Ovary (tissue), 7 donors: ENCODE measurements at regions not wholly inside any gene's neighbourhood (a gene's known extent, or its start where the extent isn't known, plus 50 kb on each side); places are given as distances from the start of the nearest gene placed in this dataset.

Source experiments
- DNase-seq, 5 donors: peaks; one replicate each; pipeline ENCODE4 v3.0.0-alpha.2; 2019 to 2020
- H3K27ac ChIP-seq, 2 donors: fragments of 200-600 bp; one replicate each; pipeline versions ENCODE4 v1.5.1 to v1.8.0; 2019 to 2022
- H3K27me3 ChIP-seq: fragments of 200-600 bp; one replicate; pipeline ENCODE4 v1.8.0; 2022
- H3K36me3 ChIP-seq: fragments of 200-600 bp; sonication (generic); one replicate; pipeline ENCODE4 v1.5.1; 2019
- H3K4me1 ChIP-seq: one replicate; pipeline ENCODE4 v1.8.1; 2013; ENCODE audit warnings: mild to moderate bottlenecking, moderate library complexity; ENCODE audit not compliant: insufficient read depth
- H3K4me3 ChIP-seq: fragments of 200-600 bp; sonication (generic); one replicate; pipeline ENCODE4 v1.5.1; 2017
- H3K9me3 ChIP-seq, 2 donors: fragments of 200-600 bp in 1 of 2; sonication (generic) in 1 of 2; one replicate each; pipeline versions ENCODE4 v1.5.1 to v1.8.1; 2013 to 2019; ENCODE audit warnings: mild to moderate bottlenecking in 1 of 2, moderate library complexity in 1 of 2
- CTCF ChIP-seq, 3 donors: fragments of 450-650 bp in 2 of 3; fragments of 200-600 bp in 1 of 3; IDR thresholded peaks; one replicate each; pipeline versions ENCODE4 v1.5.1 to v1.8.0; 2016 to 2022; ENCODE audit warnings: antibody characterized with exemption in 3 of 3, mild to moderate bottlenecking in 1 of 3
- EP300 ChIP-seq: sonication (generic); formaldehyde crosslinking; IDR thresholded peaks from one replicate; pipeline ENCODE4 v1.6.1; 2017; ENCODE audit warnings: antibody characterized with exemption
- POLR2A ChIP-seq: fragments of 450-650 bp; IDR thresholded peaks from one replicate; pipeline ENCODE4 v1.6.1; 2017; ENCODE audit warnings: antibody characterized with exemption, mild to moderate bottlenecking, moderate library complexity
- WGBS, 3 donors: extraction: QIAGEN DNeasy Blood & Tissue Kit in 1 of 3; methylation state at CpG; one replicate each; pipeline versions ENCODE4 v1.1.5 to v1.1.7; 2013 to 2017; 5-methylcytosine and 5-hydroxymethylcytosine counted together
- intact Hi-C, 4 donors: fragments of 100-400 bp; cut with DNase I; formaldehyde crosslinking; loops; one replicate each; pipeline versions ENCODE4 v1.11.0 to v1.15.1; 2022 to 2023
- donor health status: DM: no; HTN: no; CAD: no; lungs with moderate emphysema.
- donor health status: DM: no; HTN: no; CAD: no.
- donor health status: Bipolar disorder and iron deficiency.
- donor health status: DM: no; HTN: no; CAD: no.
- donor health status: DM: yes; HTN: yes; CAD: no.

GRCh38 chr13:83220241-83220640 lies 662.0 kb downstream of the SLITRK1 start:
- H3K27me3 ChIP-seq: no peaks in the 10 kb centered on the region
- no peaks in the 10 kb centered on the region for H3K4me1 ChIP-seq
- H3K9me3 ChIP-seq: no peaks in the 10 kb centered on the region
- H3K4me3 ChIP-seq: no peak overlapping the region
- no peak for TF ChIP-seq CTCF (IDR thresholded peaks at IDR 0.05)
- no peak for TF ChIP-seq POLR2A
- no peak for TF ChIP-seq EP300
- intact Hi-C loops: no loop called here
- DNase-seq: no peak
- 90 to 95% (median 91%) methylated on average over 2 of the region's 2 CpGs for WGBS, 3 donors
- H3K27ac ChIP-seq: no peak overlapping the region
- H3K36me3 ChIP-seq: no peaks in the 10 kb centered on the region

- no peak for DNase-seq
- no peaks in the 10 kb centered on the region for H3K27me3 ChIP-seq
- intact Hi-C loops: no loop called here
- H3K9me3 ChIP-seq: no peaks in the 10 kb centered on the region
- no peak overlapping the region for H3K27ac ChIP-seq
- no peaks in the 10 kb centered on the region for H3K36me3 ChIP-seq
- H3K4me3 ChIP-seq: no peak overlapping the region
- 83 to 91% (median 85%) methylated on average over 3 of the region's 3 CpGs for WGBS, 3 donors
- no peaks in the 10 kb centered on the region for H3K4me1 ChIP-seq
- no peak for TF ChIP-seq CTCF (IDR thresholded peaks at IDR 0.05)
- no peak for TF ChIP-seq POLR2A
- no peak for TF ChIP-seq EP300
These were observed 662.4 kb downstream of the SLITRK1 start for GRCh38 chr13:83219832-83220231.

DNA sequence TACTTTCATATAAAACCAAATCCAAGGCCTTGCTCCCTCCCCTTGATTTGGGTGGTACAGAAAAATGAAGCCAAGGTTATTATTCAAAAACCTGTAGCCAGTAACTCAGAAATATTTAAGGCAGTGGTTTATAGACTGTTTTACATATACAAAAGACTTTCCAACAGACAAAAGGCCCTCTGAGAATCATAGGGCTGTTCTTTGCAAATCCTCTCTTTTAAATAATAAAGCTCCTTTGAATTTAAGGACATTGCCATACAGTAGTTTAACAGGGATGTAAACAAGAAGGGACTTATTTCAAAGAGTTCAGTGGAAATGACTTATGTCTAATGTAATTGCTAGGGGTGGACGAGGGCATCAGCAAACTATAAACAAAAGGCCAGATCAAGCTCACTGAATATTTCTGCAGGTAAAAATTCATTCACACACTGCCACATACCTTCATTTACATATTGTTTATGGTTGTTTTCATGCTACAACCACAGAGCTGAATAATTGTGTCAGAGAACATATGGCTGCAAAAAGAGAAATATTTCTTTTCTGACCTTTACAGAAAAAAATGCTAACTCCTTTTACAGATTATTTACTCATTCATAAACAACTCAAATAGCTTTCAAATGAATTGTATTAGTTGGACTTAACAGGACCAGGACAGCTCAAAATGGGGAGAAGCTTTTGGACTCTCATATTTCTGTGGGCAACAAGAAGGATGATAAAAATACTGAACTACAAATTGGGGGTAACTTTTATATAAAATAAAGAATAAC lies 665.6 kb downstream of the SLITRK1 start:
- no peaks in the 10 kb centered on the region for H3K9me3 ChIP-seq
- no peaks in the 10 kb centered on the region for H3K27me3 ChIP-seq
- no peak overlapping the region for H3K27ac ChIP-seq
- no peaks in the 10 kb centered on the region for H3K36me3 ChIP-seq
- intact Hi-C loops: no loop called here
- H3K4me1 ChIP-seq: no peaks in the 10 kb centered on the region
- TF ChIP-seq POLR2A (no peak), CTCF (IDR thresholded peaks at IDR 0.05) (no peak), EP300 (no peak)
- DNase-seq: no peak
- 26 to 53% (median 35%) methylated on average over 1 of the region's 1 CpG for WGBS, 3 donors
- no peak overlapping the region for H3K4me3 ChIP-seq

DNA sequence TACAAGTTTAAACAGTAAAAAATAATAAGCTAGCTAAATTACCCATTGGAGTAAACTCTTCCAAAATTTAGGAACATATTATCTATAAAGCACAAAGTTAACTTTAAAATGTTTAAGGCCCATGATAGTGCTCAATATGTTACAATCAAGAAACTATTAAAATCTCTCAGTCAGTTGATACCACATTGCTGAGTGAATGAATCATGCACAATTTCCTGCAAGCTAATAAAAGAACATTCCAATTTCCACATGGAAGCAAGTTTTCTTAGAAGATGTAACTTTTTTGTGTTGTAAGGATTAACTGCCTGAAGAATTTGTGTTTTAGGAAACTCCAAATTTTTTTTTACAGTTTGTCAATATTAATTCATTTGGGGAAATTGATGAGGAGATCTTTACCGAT lies 666.6 kb downstream of the SLITRK1 start:
- TF ChIP-seq CTCF (IDR thresholded peaks at IDR 0.05): no peak
- no peak for TF ChIP-seq POLR2A
- TF ChIP-seq EP300: no peak
- Histone ChIP-seq H3K4me3 (no peak overlapping the region), H3K27ac (no peak overlapping the region), H3K9me3 (no peaks in the 10 kb centered on the region), H3K36me3 (no peaks in the 10 kb centered on the region), H3K27me3 (no peaks in the 10 kb centered on the region), H3K4me1 (no peaks in the 10 kb centered on the region)
- DNase-seq: no peak
- intact Hi-C loops: no loop called here
- WGBS, 3 donors: 80 to 95% (median 93%) methylated on average over 1 of the region's 1 CpG
